ENCODE measurements at regions not wholly inside any gene's neighbourhood (a gene's known extent, or its start where the extent isn't known, plus 50 kb on each side); places are given as distances from the start of the nearest gene placed in this dataset.

DNA sequence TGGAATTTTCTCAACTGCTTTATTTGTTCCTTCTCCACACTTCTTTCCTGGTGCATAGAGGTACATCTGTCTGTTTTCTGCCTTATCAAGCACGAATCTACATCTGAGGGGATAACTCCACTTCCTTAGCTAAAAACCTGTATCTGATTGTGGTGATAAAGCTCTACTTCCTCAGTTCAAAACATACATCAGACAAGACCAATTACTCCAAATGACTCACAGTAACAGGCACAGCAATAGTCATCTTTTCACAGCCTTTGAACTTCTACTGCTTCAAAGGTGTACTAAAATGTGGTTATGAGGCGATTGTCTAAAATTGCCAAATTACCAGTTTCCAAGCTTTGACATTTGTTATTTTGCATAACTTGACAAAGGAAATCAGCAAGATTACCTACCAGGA is 803.6 kb upstream of the ZEB2 start:
- H3K4me1 Mint-ChIP-seq, result no peaks in the 10 kb centered on the region
- H3K4me3 Mint-ChIP-seq, result no peak overlapping the region
- H3K27me3 Mint-ChIP-seq (ENCODE audit: low read depth), result no peaks in the 10 kb centered on the region
- H3K27ac Mint-ChIP-seq, result no peak overlapping the region
- no peaks in the 10 kb centered on the region for H3K36me3 Mint-ChIP-seq (ENCODE audit: low read depth)
- H3K9me3 Mint-ChIP-seq, result no peaks in the 10 kb centered on the region
- TF ChIP-seq, protein P1, sequence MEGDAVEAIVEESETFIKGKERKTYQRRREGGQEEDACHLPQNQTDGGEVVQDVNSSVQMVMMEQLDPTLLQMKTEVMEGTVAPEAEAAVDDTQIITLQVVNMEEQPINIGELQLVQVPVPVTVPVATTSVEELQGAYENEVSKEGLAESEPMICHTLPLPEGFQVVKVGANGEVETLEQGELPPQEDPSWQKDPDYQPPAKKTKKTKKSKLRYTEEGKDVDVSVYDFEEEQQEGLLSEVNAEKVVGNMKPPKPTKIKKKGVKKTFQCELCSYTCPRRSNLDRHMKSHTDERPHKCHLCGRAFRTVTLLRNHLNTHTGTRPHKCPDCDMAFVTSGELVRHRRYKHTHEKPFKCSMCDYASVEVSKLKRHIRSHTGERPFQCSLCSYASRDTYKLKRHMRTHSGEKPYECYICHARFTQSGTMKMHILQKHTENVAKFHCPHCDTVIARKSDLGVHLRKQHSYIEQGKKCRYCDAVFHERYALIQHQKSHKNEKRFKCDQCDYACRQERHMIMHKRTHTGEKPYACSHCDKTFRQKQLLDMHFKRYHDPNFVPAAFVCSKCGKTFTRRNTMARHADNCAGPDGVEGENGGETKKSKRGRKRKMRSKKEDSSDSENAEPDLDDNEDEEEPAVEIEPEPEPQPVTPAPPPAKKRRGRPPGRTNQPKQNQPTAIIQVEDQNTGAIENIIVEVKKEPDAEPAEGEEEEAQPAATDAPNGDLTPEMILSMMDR (IDR thresholded peaks at IDR 0.05; ENCODE audit: unreplicated experiment in 3 of 3), result no peak

DNA sequence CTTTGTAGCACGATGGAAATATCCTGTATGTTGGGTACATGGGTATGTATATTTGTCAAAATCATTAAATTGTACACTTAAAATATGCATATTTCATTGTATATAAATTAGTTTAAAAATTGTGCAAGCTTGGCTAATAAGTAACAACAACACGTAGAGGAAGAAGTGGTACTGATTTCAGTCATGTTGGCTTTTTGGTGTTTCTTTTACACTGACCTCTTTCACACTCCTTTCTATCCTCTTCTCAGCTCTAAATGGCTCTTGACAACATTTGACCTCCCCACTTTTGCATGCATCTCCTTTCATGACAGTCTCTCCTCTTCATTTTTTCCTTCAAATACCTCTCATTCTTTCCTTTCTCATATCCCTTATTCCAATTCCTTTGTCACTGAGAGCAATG is 801.4 kb upstream of the ZEB2 start:
- H3K4me1 Mint-ChIP-seq, result no peaks in the 10 kb centered on the region
- H3K27me3 Mint-ChIP-seq (ENCODE audit: low read depth), result no peaks in the 10 kb centered on the region
- TF ChIP-seq, protein P1 (IDR thresholded peaks at IDR 0.05; ENCODE audit: unreplicated experiment in 3 of 3), result no peak
- no peak overlapping the region for H3K4me3 Mint-ChIP-seq
- H3K27ac Mint-ChIP-seq, result no peak overlapping the region
- no peaks in the 10 kb centered on the region for H3K36me3 Mint-ChIP-seq (ENCODE audit: low read depth)
- H3K9me3 Mint-ChIP-seq, result no peaks in the 10 kb centered on the region

DNA sequence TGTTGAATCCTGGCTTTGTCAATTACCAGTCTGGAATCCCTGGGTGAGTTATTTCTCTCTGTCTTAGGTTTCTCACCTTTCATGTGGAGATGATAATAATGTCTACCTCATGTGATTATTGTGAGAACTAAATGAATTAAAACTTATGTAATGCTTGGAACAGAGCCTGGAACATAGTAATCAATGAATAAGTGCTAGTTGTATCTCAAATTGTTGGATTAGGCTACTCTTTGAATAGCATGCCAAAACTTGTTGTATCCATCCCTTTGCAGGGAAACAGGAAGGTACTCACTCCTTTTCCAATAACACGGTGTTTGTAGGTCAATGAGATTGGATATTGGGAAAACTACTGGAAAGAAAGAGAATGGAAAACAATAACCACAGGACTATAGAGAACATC is 796.6 kb upstream of the ZEB2 start:
- H3K36me3 Mint-ChIP-seq (ENCODE audit: low read depth), result peaks cover 5% of the 10 kb centered on the region
- H3K27me3 Mint-ChIP-seq (ENCODE audit: low read depth), result no peaks in the 10 kb centered on the region
- H3K4me1 Mint-ChIP-seq, result no peaks in the 10 kb centered on the region
- TF ChIP-seq, protein P1 (IDR thresholded peaks at IDR 0.05; ENCODE audit: unreplicated experiment in 3 of 3), result no peak
- no peak overlapping the region for H3K4me3 Mint-ChIP-seq
- H3K27ac Mint-ChIP-seq, result no peak overlapping the region
- peaks cover 9% of the 10 kb centered on the region for H3K9me3 Mint-ChIP-seq

DNA sequence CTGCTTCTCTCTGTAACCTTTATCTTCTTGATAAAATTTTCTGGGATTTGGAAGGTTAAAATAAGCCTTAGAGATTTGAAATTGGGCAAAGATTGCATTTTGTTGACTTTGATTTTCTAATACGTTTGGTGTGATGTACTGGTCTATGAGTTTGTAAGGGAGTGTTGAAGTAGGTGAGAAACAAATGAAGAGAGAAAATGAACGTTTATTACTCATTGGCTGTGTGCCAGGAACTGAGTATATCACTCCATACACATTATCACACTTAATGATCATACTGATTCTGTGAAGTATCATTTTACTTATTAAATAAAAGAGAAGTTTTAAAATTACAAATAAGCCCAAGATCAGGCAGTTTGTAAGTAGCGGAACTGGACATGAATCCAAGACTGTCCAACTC is 795.1 kb upstream of the ZEB2 start:
- Mint-ChIP-seq H3K27ac (no peak overlapping the region), H3K4me3 (no peak overlapping the region), H3K4me1 (no peaks in the 10 kb centered on the region)

DNA sequence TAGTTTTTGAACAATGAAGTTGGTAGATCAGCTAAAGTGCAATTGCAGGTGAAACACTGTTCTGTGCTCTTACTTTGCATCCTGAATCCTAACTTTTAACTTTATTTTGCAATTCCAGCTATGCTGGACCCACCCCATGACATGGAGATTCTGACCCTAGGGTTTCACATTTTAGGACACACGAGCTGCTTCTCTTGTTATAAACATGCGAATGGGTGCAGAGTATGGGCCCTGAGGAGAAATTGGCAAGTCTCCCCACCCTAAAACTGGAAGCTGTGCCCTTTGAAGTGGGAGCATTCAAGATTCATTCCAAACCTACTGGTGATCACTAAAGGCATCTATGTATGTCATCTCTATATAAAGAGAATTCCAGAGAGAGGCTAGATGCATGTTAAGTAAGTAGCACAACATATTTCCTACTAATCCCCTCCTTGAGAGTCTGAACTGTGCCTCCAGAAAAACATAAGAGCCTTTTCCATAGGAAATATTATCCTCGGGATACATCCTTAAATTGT is 794.3 kb upstream of the ZEB2 start:
- no peaks in the 10 kb centered on the region for H3K4me1 Mint-ChIP-seq
- peaks cover 15% of the 10 kb centered on the region for H3K9me3 Mint-ChIP-seq
- TF ChIP-seq, protein P1 (IDR thresholded peaks at IDR 0.05; ENCODE audit: unreplicated experiment in 3 of 3), result no peak
- H3K4me3 Mint-ChIP-seq, result no peak overlapping the region
- no peaks in the 10 kb centered on the region for H3K27me3 Mint-ChIP-seq (ENCODE audit: low read depth)
- H3K27ac Mint-ChIP-seq, result no peak overlapping the region
- H3K36me3 Mint-ChIP-seq (ENCODE audit: low read depth), result peaks cover 9% of the 10 kb centered on the region

More for the DNA sequence above, 795.1 kb upstream of the ZEB2 start:
- Mint-ChIP-seq H3K9me3 (peaks cover 15% of the 10 kb centered on the region), H3K27me3 (ENCODE audit: low read depth) (no peaks in the 10 kb centered on the region), H3K36me3 (ENCODE audit: low read depth) (peaks cover 9% of the 10 kb centered on the region)
- TF ChIP-seq, protein P1 (IDR thresholded peaks at IDR 0.05; ENCODE audit: unreplicated experiment in 3 of 3), result no peak

DNA sequence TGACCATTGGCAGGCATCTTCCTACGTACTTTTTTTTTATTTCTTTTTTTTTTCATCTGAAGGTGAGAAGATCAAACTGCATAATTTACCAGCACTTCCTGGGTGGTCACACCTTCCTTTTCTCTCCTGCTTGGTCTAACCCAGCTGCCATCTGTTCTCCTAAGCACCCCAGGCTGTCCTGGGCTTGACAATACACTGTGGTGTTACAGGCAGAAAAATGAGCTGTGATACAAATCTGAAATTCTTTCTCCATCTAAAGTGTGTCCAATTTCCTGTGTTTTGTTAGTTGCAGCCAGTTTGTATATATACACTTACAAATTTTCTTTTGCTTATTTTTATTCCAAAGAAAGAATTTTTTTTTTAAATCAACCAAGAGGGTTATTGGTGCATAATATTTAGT is 786.0 kb upstream of the ZEB2 start:
- Mint-ChIP-seq H3K27ac (no peak overlapping the region), H3K4me3 (no peak overlapping the region), H3K27me3 (ENCODE audit: low read depth) (no peaks in the 10 kb centered on the region)

More for the DNA sequence above, 786.0 kb upstream of the ZEB2 start:
- H3K4me1 Mint-ChIP-seq, result peaks cover 31% of the 10 kb centered on the region
- no peaks in the 10 kb centered on the region for H3K36me3 Mint-ChIP-seq (ENCODE audit: low read depth)
- H3K9me3 Mint-ChIP-seq, result no peaks in the 10 kb centered on the region
- TF ChIP-seq, protein P1 (IDR thresholded peaks at IDR 0.05; ENCODE audit: unreplicated experiment in 3 of 3), result no peak
